ENCODE measurements at regions not wholly inside any gene's neighbourhood (a gene's known extent, or its start where the extent isn't known, plus 50 kb on each side); places are given as distances from the start of the nearest gene placed in this dataset.

DNA sequence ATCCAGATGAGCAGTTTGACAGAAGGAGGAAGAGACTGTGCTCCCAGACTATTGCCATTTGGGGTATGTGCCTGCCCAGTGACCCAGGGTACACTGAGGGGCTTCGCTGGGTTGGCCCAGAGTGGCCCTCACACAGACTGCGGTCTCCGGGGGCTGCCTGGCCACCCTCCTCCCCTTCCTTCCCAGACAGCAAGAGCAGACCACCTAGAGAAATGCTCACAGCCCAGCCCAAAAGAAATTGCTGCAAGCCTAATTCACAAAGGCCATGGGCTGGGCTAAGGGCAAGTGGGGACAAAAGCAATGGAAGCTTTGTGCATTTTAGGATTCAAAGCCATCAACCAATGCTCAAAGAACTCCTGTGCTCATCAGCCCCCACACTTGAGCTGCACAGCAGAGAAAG lies 277.6 kb downstream of the CDC5L start:
- in situ Hi-C loops (cut with HindIII; ENCODE audit: low pct_unique_long_range_greater_than_20kb, low sequenced_read_pairs) = no loop called here
- no peak for DNase-seq (ENCODE audit: low read depth)

GRCh38 chr6:44665683-44666082 lies 278.2 kb downstream of the CDC5L start:
- in situ Hi-C loops (cut with HindIII; ENCODE audit: low pct_unique_long_range_greater_than_20kb, low sequenced_read_pairs) = no loop called here
- no peak for DNase-seq (ENCODE audit: low read depth)

DNA sequence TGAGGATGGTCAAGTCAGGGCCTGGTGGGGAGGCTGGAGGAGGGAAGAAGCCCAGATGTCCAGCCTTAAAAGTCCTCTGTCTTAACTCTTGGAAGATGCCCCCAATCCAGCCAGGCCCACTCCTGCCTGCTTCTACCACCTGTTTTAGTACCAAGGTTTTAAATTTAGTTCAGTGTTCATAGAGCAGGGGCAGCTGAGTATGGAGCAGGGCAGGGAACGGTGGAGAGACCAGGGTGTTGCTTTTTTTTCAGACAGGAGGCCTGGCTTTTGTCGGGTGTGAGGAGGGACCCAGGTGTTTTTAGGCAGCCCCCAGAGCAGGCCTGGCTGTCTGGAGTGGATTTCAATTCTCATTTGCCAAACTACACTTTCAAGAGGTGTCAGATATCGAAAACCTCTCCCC lies 278.8 kb downstream of the CDC5L start:
- in situ Hi-C loops (cut with HindIII; ENCODE audit: low pct_unique_long_range_greater_than_20kb, low sequenced_read_pairs) = no loop called here
- DNase-seq (ENCODE audit: low read depth) = no peak

- peak; percentile 19 for DNase-seq (ENCODE audit: low read depth)
- in situ Hi-C loops (cut with HindIII; ENCODE audit: low pct_unique_long_range_greater_than_20kb, low sequenced_read_pairs) = no loop called here
Observed at GRCh38 chr6:44667226-44667625, 279.7 kb downstream of the CDC5L start.

GRCh38 chr6:44667668-44668390 lies 280.3 kb downstream of the CDC5L start:
- DNase-seq (ENCODE audit: low read depth) = no peak
- in situ Hi-C loops (cut with HindIII; ENCODE audit: low pct_unique_long_range_greater_than_20kb, low sequenced_read_pairs) = no loop called here

DNA sequence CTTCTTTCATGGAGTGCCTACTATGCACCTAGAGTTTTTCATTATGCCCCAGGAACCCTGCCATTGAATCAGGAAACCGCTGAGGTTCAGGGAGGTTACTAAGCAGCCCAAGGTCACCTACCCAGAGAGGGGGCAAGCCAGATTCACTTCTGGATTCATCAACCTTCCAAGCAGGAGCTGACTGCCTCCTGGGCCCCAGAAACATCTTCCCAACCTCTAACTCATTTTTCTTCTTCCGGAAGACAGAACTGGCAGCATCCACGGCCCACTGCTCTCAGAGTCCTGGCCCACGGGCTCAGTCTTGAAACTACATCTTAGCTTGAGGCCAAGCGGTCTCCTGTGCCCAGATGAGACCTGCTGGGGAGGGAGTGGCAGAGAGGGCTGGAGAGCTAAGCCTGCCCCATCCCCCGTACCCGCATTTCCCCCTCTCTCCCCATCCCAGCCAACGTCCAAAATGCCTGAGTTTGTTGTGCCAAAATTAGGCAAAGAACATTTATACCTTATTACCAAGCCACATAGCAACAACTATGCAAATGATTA lies 281.0 kb downstream of the CDC5L start:
- no peak for DNase-seq (ENCODE audit: low read depth)
- in situ Hi-C loops (cut with HindIII; ENCODE audit: low pct_unique_long_range_greater_than_20kb, low sequenced_read_pairs) = no loop called here

GRCh38 chr6:44668976-44669934 lies 281.7 kb downstream of the CDC5L start:
- no peak for DNase-seq (ENCODE audit: low read depth)
- in situ Hi-C loops (cut with HindIII; ENCODE audit: low pct_unique_long_range_greater_than_20kb, low sequenced_read_pairs) = no loop called here

GRCh38 chr6:44670146-44670545 lies 282.6 kb downstream of the CDC5L start:
- no peak for DNase-seq (ENCODE audit: low read depth)
- in situ Hi-C loops (cut with HindIII; ENCODE audit: low pct_unique_long_range_greater_than_20kb, low sequenced_read_pairs) = no loop called here

GRCh38 chr6:44671333-44671732 lies 283.8 kb downstream of the CDC5L start:
- no peak for DNase-seq (ENCODE audit: low read depth)
- in situ Hi-C loops (cut with HindIII; ENCODE audit: low pct_unique_long_range_greater_than_20kb, low sequenced_read_pairs) = no loop called here

GRCh38 chr6:44672086-44672485 lies 284.6 kb downstream of the CDC5L start:
- in situ Hi-C loops (cut with HindIII; ENCODE audit: low pct_unique_long_range_greater_than_20kb, low sequenced_read_pairs) = no loop called here
- DNase-seq (ENCODE audit: low read depth) = no peak

DNA sequence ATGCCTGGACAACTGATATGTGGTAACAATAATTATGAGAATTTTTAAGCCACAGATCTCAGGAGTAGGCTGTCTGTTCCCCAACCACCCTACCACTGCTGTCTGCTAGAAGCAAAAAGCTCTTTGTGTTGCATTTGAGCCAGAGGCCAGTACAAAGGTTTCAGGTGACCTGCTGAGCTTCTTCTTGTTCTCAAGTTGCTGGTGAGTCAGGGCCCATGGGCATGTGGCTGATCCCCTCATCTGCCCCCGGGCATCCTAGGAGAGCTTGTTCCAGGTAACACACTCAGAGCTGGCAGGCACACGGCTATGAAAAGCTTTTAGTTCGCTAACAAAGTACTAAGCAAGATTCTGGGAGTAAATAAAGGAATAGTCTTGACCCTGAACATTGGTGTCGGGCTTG lies 285.3 kb downstream of the CDC5L start:
- in situ Hi-C loops (cut with HindIII; ENCODE audit: low pct_unique_long_range_greater_than_20kb, low sequenced_read_pairs) = no loop called here
- DNase-seq (ENCODE audit: low read depth) = no peak

- DNase-seq (ENCODE audit: low read depth) = no peak
- in situ Hi-C loops (cut with HindIII; ENCODE audit: low pct_unique_long_range_greater_than_20kb, low sequenced_read_pairs) = no loop called here
Observed at GRCh38 chr6:44674226-44675155, 287.0 kb downstream of the CDC5L start.

DNA sequence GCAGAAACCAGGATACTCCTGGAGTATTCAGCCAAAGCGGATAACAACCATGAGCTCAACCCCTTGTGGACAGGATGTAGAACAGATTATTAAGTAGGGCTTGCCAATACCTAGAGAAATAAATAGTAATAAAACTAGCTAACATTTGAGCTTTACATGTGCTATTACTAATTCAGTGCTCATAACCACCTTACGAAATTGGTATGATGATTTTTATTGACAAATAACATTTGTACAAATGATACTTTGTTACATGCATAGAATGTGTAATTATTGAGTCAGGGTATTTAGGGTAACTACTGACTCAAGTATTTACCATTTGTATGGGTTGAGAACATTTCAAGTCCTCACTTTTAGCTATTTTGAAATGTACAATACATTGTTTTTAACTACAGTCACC lies 287.9 kb downstream of the CDC5L start:
- in situ Hi-C loops (cut with HindIII; ENCODE audit: low pct_unique_long_range_greater_than_20kb, low sequenced_read_pairs) = no loop called here
- DNase-seq (ENCODE audit: low read depth) = no peak

GRCh38 chr6:44676246-44676790 lies 288.8 kb downstream of the CDC5L start:
- DNase-seq (ENCODE audit: low read depth) = no peak
- in situ Hi-C loops (cut with HindIII; ENCODE audit: low pct_unique_long_range_greater_than_20kb, low sequenced_read_pairs) = no loop called here

- in situ Hi-C loops (cut with HindIII; ENCODE audit: low pct_unique_long_range_greater_than_20kb, low sequenced_read_pairs) = no loop called here
- DNase-seq (ENCODE audit: low read depth) = no peak
Observed at GRCh38 chr6:44676826-44677433, 289.4 kb downstream of the CDC5L start.

DNA sequence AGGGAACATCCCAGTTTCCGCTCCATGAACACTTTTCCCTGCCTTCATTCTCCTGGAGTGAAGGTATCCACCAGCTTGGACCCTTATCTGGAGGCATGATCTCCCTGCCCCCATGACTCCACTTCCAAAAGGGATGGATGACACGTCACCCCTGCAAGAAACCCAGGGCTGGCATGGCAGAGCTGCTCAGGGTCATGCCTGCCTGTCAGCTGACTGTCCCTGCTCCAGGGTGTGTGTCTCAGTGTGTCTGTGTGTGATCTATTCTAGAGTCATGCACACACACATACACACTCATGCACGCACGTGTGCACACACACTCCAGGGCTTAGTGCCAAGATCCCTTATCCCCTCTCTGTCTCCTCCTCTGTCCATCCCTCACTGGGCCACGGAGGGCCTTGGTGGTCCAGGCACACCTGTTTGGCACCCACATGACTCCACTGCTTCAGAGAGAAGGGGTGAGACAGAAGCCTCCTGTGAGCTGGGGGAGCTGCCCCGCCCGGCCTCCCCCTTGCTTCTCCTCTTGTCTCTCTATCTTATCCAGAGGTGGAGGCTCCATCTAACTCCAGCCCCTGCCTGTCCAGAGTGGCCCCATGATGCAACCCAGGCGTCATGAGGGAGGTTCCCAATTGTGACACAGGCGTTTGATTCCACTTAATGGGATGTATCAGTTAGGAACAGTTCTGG lies 290.9 kb downstream of the CDC5L start:
- in situ Hi-C loops (cut with HindIII; ENCODE audit: low pct_unique_long_range_greater_than_20kb, low sequenced_read_pairs) = no loop called here

More for the DNA sequence above, 290.9 kb downstream of the CDC5L start:
- no peak for DNase-seq (ENCODE audit: low read depth)

All from Caki2 (cell line).